NCI-H1048 (cell line): ENCODE measurements at regions not wholly inside any gene's neighbourhood (a gene's known extent, or its start where the extent isn't known, plus 50 kb on each side); places are given as distances from the start of the nearest gene placed in this dataset.

Source experiments
- DNase-seq: peaks from one replicate; lab custom pipeline; 2025; lab: John Stamatoyannopoulos, UW

- no peak for DNase-seq
These were observed 1600.0 kb downstream of the BRINP3 start for GRCh38 chr1:188877668-188878067.

- no peak for DNase-seq
These were observed 1589.3 kb downstream of the BRINP3 start for GRCh38 chr1:188888386-188888785.

GRCh38 chr1:188889166-188889565 is 1588.5 kb downstream of the BRINP3 start:
- DNase-seq, result no peak

GRCh38 chr1:188891958-188892357 is 1585.7 kb downstream of the BRINP3 start:
- DNase-seq, result no peak

- DNase-seq, result no peak
These were observed 1582.1 kb downstream of the BRINP3 start for GRCh38 chr1:188895611-188896010.

- DNase-seq, result no peak
These were observed 1574.4 kb downstream of the BRINP3 start for GRCh38 chr1:188903241-188903640.

- no peak for DNase-seq
These were observed 1573.5 kb downstream of the BRINP3 start for GRCh38 chr1:188904201-188904600.

- no peak for DNase-seq
These were observed 1570.6 kb downstream of the BRINP3 start for GRCh38 chr1:188906921-188907641.

- DNase-seq, result no peak
These were observed 1547.3 kb downstream of the BRINP3 start for GRCh38 chr1:188930382-188930781.

GRCh38 chr1:188931506-188931905 is 1546.2 kb downstream of the BRINP3 start:
- no peak for DNase-seq

GRCh38 chr1:188937965-188938551 is 1539.6 kb downstream of the BRINP3 start:
- no peak for DNase-seq

GRCh38 chr1:188941986-188942385 is 1535.7 kb downstream of the BRINP3 start:
- DNase-seq, result no peak

- DNase-seq, result no peak
These were observed 1528.0 kb downstream of the BRINP3 start for GRCh38 chr1:188949701-188950100.

- no peak for DNase-seq
These were observed 1519.1 kb downstream of the BRINP3 start for GRCh38 chr1:188958461-188959115.

- DNase-seq, result no peak
These were observed 1490.8 kb downstream of the BRINP3 start for GRCh38 chr1:188986745-188987417.

- no peak for DNase-seq
These were observed 1489.1 kb downstream of the BRINP3 start for GRCh38 chr1:188988589-188988988.

- no peak for DNase-seq
These were observed 1486.3 kb downstream of the BRINP3 start for GRCh38 chr1:188991221-188991930.

- no peak for DNase-seq
These were observed 1469.8 kb downstream of the BRINP3 start for GRCh38 chr1:189007824-189008223.

GRCh38 chr1:189021577-189021976 is 1456.1 kb downstream of the BRINP3 start:
- DNase-seq, result no peak

- DNase-seq, result no peak
These were observed 1455.6 kb downstream of the BRINP3 start for GRCh38 chr1:189022015-189022414.

- no peak for DNase-seq
These were observed 1450.2 kb downstream of the BRINP3 start for GRCh38 chr1:189027512-189027911.

- DNase-seq, result no peak
These were observed 1444.5 kb downstream of the BRINP3 start for GRCh38 chr1:189033169-189033568.
